ENCODE measurements at regions not wholly inside any gene's neighbourhood (a gene's known extent, or its start where the extent isn't known, plus 50 kb on each side); places are given as distances from the start of the nearest gene placed in this dataset.

DNA sequence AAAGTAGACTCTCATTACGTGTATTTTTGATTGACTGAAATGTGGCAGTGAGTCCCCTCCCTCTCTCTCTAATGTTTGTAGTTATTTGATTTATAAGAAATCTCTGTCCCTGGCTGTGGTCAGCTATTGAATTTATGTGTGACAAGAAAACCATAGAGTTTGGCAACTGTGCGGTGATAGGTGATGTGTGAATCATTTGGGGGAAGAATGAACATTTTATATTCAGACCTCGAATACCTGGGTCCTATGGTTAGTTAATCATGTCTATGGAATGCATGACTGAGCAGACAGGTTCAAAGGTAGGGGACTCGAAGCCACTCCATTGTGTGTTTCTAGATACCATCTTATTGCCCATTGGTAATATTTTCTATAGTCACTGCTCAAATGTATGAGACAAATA, 712.1 kb downstream of the MECOM start:
- H3K36me3 ChIP-seq (ENCODE audit: insufficient read depth, low read length) = no peaks in the 10 kb centered on the region
- H2AFZ ChIP-seq (ENCODE audit: low read length) = no peak overlapping the region
- no peaks in the 10 kb centered on the region for H3F3A ChIP-seq (ENCODE audit: insufficient read depth, low read length)
- H3K4me2 ChIP-seq (ENCODE audit: low read length) = no peak overlapping the region
- H3K9me3 ChIP-seq (ENCODE audit: low read length) = no peaks in the 10 kb centered on the region
- no peak for TF ChIP-seq EZH2 (IDR thresholded peaks at IDR 0.05; ENCODE audit: borderline replicate concordance, low read length)
- TF ChIP-seq, protein P1, sequence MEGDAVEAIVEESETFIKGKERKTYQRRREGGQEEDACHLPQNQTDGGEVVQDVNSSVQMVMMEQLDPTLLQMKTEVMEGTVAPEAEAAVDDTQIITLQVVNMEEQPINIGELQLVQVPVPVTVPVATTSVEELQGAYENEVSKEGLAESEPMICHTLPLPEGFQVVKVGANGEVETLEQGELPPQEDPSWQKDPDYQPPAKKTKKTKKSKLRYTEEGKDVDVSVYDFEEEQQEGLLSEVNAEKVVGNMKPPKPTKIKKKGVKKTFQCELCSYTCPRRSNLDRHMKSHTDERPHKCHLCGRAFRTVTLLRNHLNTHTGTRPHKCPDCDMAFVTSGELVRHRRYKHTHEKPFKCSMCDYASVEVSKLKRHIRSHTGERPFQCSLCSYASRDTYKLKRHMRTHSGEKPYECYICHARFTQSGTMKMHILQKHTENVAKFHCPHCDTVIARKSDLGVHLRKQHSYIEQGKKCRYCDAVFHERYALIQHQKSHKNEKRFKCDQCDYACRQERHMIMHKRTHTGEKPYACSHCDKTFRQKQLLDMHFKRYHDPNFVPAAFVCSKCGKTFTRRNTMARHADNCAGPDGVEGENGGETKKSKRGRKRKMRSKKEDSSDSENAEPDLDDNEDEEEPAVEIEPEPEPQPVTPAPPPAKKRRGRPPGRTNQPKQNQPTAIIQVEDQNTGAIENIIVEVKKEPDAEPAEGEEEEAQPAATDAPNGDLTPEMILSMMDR (IDR thresholded peaks at IDR 0.05; ENCODE audit: low read length) = no peak
- no peak overlapping the region for H3K27ac ChIP-seq (ENCODE audit: low read depth, low read length, poor library complexity, severe bottlenecking)
- H3K4me1 ChIP-seq (ENCODE audit: insufficient read depth, low read length, severe bottlenecking) = no peaks in the 10 kb centered on the region
- H3K9ac ChIP-seq (ENCODE audit: low read length) = no peak overlapping the region
- H3K79me2 ChIP-seq (ENCODE audit: insufficient read depth, low read length) = no peaks in the 10 kb centered on the region
- no peaks in the 10 kb centered on the region for H3K27me3 ChIP-seq (ENCODE audit: insufficient read depth, low read length)
- H4K20me1 ChIP-seq (ENCODE audit: insufficient read depth, low read length) = no peaks in the 10 kb centered on the region
- H3K9me2 ChIP-seq (ENCODE audit: low read depth, low read length) = no peaks in the 10 kb centered on the region
- no peak overlapping the region for H3K4me3 ChIP-seq (ENCODE audit: low read depth, low read length, poor library complexity, severe bottlenecking)

DNA sequence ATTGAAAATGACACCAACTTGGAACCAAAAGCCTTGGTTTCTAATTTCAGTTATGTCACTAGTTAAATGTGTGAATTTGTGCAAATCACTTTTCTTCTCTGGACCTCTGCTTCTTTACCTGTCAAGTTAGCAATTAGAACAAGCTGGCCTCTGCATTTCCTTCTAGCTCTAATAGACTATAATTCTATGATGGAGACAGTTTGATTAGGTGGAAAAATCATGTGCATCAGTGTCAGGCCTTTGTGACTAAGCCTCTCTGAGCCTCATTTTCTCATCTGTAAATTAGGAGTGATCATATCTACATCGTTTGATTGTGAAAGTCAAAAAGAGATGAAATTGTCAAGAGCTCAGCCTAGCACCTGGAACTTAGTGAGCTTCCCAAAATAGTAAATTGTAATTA, 712.9 kb downstream of the MECOM start:
- no peaks in the 10 kb centered on the region for H3K79me2 ChIP-seq (ENCODE audit: insufficient read depth, low read length)
- H3K27me3 ChIP-seq (ENCODE audit: insufficient read depth, low read length) = no peaks in the 10 kb centered on the region
- H3K4me3 ChIP-seq (ENCODE audit: low read depth, low read length, poor library complexity, severe bottlenecking) = no peak overlapping the region
- no peaks in the 10 kb centered on the region for H3K9me3 ChIP-seq (ENCODE audit: low read length)
- H3K4me1 ChIP-seq (ENCODE audit: insufficient read depth, low read length, severe bottlenecking) = no peaks in the 10 kb centered on the region
- H3K9ac ChIP-seq (ENCODE audit: low read length) = no peak overlapping the region
- H2AFZ ChIP-seq (ENCODE audit: low read length) = no peak overlapping the region
- H4K20me1 ChIP-seq (ENCODE audit: insufficient read depth, low read length) = no peaks in the 10 kb centered on the region
- no peak overlapping the region for H3K27ac ChIP-seq (ENCODE audit: low read depth, low read length, poor library complexity, severe bottlenecking)
- no peak overlapping the region for H3K4me2 ChIP-seq (ENCODE audit: low read length)
- H3F3A ChIP-seq (ENCODE audit: insufficient read depth, low read length) = no peaks in the 10 kb centered on the region
- no peaks in the 10 kb centered on the region for H3K36me3 ChIP-seq (ENCODE audit: insufficient read depth, low read length)
- no peak for TF ChIP-seq EZH2 (IDR thresholded peaks at IDR 0.05; ENCODE audit: borderline replicate concordance, low read length)
- TF ChIP-seq, protein P1 (IDR thresholded peaks at IDR 0.05; ENCODE audit: low read length) = no peak
- H3K9me2 ChIP-seq (ENCODE audit: low read depth, low read length) = no peaks in the 10 kb centered on the region

DNA sequence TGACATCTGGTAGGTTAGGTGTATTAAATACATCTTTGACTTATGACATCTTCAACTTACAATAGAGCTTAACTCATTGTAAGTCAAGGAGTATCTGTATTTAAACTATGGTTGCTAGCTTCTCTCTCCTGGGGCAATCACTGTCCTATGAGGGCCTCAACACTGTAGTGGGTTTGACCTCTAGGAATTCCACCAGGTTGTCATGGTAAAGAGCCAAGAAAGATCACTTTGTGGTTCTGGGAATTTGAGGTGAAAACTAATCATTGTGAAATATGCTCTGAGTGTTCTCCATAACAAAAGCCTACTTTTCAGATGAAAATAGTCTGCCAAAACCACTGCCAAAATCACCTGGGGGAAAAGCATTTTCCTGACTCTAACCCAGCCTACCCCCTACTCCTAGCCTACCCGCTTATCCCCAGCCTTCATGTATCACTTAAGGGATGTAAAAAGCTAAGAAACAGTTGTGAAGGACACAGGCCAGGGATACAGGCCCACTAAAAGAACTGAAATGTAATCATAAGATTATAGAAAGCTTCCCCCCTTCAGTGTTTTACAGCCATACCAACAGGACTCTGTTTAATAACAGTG, 723.8 kb downstream of the MECOM start:
- H3K9me3 ChIP-seq (ENCODE audit: low read length) = no peaks in the 10 kb centered on the region
- no peak overlapping the region for H3K27ac ChIP-seq (ENCODE audit: low read depth, low read length, poor library complexity, severe bottlenecking)
- no peaks in the 10 kb centered on the region for H3K36me3 ChIP-seq (ENCODE audit: insufficient read depth, low read length)
- no peaks in the 10 kb centered on the region for H3K9me2 ChIP-seq (ENCODE audit: low read depth, low read length)
- no peak overlapping the region for H3K4me2 ChIP-seq (ENCODE audit: low read length)
- H3K4me3 ChIP-seq (ENCODE audit: low read depth, low read length, poor library complexity, severe bottlenecking) = no peak overlapping the region
- H4K20me1 ChIP-seq (ENCODE audit: insufficient read depth, low read length) = no peaks in the 10 kb centered on the region
- no peaks in the 10 kb centered on the region for H3K27me3 ChIP-seq (ENCODE audit: insufficient read depth, low read length)
- TF ChIP-seq, protein P1 (IDR thresholded peaks at IDR 0.05; ENCODE audit: low read length) = no peak
- TF ChIP-seq EZH2 (IDR thresholded peaks at IDR 0.05; ENCODE audit: borderline replicate concordance, low read length) = no peak
- H2AFZ ChIP-seq (ENCODE audit: low read length) = no peak overlapping the region
- H3K9ac ChIP-seq (ENCODE audit: low read length) = no peak overlapping the region
- H3K4me1 ChIP-seq (ENCODE audit: insufficient read depth, low read length, severe bottlenecking) = no peaks in the 10 kb centered on the region
- no peaks in the 10 kb centered on the region for H3F3A ChIP-seq (ENCODE audit: insufficient read depth, low read length)
- H3K79me2 ChIP-seq (ENCODE audit: insufficient read depth, low read length) = no peaks in the 10 kb centered on the region
